Esophagus squamous epithelium (tissue), 5 donors: ENCODE measurements at regions not wholly inside any gene's neighbourhood (a gene's known extent, or its start where the extent isn't known, plus 50 kb on each side); places are given as distances from the start of the nearest gene placed in this dataset.
"Not testable (repeated sequence)": the region's sequence is repeated elsewhere in the genome, so short reads cannot be mapped to it uniquely, and the experiment has no call there.

ENCODE experiments used
- DNase-seq: peaks from one replicate; lab custom pipeline; 2025; lab: John Stamatoyannopoulos, UW
- H3K27ac ChIP-seq, 4 donors: fragments of 200-600 bp; sonication (generic); one replicate each; pipeline ENCODE4 v1.5.1; 2016 to 2019; ENCODE audit warnings: mild to moderate bottlenecking in 1 of 4
- H3K27me3 ChIP-seq, 4 donors: fragments of 200-600 bp; sonication (generic); 1 replicate in 3 of 4; 2 replicates in 1 of 4; pipeline versions ENCODE4 v1.5.1 to v1.6.0; 2017 to 2021; ENCODE audit warnings: antibody characterized with exemption in 1 of 4
- H3K36me3 ChIP-seq, 3 donors: fragments of 200-600 bp; sonication (generic); one replicate each; pipeline ENCODE4 v1.5.1; 2016 to 2019
- H3K4me1 ChIP-seq, 3 donors: fragments of 200-600 bp; sonication (generic); one replicate each; pipeline ENCODE4 v1.5.1; 2017 to 2019
- H3K4me3 ChIP-seq, 4 donors: fragments of 200-600 bp; sonication (generic); 1 replicate in 3 of 4; 2 replicates in 1 of 4; pipeline ENCODE4 v1.5.1; 2016 to 2019; ENCODE audit warnings: mild to moderate bottlenecking in 2 of 4, moderate library complexity in 1 of 4
- H3K9me3 ChIP-seq, 3 donors: fragments of 200-600 bp; sonication (generic); one replicate each; pipeline ENCODE4 v1.5.1; 2016 to 2019
- CTCF ChIP-seq, 6 experiments: fragments of 450-650 bp in 4 of 6; fragments of 200-600 bp in 2 of 6; sonication (generic) in 2 of 6; IDR thresholded peaks; one replicate each; pipeline ENCODE4 v1.5.1; 2016 to 2019; ENCODE audit warnings: antibody characterized with exemption in 6 of 6, mild to moderate bottlenecking in 4 of 6, moderate library complexity in 4 of 6
- POLR2A ChIP-seq, 4 donors: fragments of 450-650 bp; IDR thresholded peaks; one replicate each; pipeline ENCODE4 v1.6.1; 2017; ENCODE audit warnings: antibody characterized with exemption in 4 of 4, mild to moderate bottlenecking in 4 of 4, moderate library complexity in 3 of 4
- WGBS, 2 donors: methylation state at CpG; one replicate each; pipeline ENCODE4 v1.1.5; 2018; 5-methylcytosine and 5-hydroxymethylcytosine counted together
- intact Hi-C: fragments of 100-400 bp; cut with DNase I; formaldehyde crosslinking; loops from one replicate; pipeline ENCODE4 v1.15.0; 2022
- donor health status: DM: yes; HTN: yes; CAD: no.

- Histone ChIP-seq H3K4me3 (no peak overlapping the region), H3K27ac (no peak overlapping the region), H3K27me3 (no peaks in the 10 kb centered on the region), H3K4me1 (no peaks in the 10 kb centered on the region), H3K36me3 (no peaks in the 10 kb centered on the region), H3K9me3 (no peaks in the 10 kb centered on the region)
- TF ChIP-seq CTCF (IDR thresholded peaks at IDR 0.05): no peak
- no peak for TF ChIP-seq POLR2A (IDR thresholded peaks at IDR 0.05)
- DNase-seq: no peak
- intact Hi-C loops: no loop called here
Measured at GRCh38 chr4:181807771-181808170, 435.4 kb upstream of the TENM3 start.

DNA sequence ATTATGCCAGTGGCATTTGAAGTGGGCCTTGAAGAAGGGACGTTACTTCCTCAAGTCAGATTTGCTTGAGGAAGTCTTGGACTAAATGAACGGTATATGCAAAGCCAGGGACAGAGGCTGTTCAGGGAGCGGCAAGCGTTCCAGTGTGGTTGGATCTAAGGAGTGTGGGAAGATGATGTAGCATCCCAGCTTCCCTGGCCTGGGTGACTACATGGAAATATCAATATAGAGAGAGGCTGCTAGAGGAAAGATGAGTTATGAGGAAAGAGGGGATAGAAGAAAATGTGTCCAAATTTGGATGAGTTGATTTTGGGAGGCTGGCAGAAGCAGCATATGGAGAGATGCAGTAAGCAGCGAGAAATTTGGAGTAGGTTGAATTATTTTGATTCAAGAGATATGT, 432.5 kb upstream of the TENM3 start:
- TF ChIP-seq POLR2A (IDR thresholded peaks at IDR 0.05) (no peak), CTCF (IDR thresholded peaks at IDR 0.05) (no peak)
- Histone ChIP-seq H3K36me3 (no peaks in the 10 kb centered on the region), H3K9me3 (no peaks in the 10 kb centered on the region), H3K27me3 (no peaks in the 10 kb centered on the region), H3K4me1 (no peaks in the 10 kb centered on the region), H3K4me3 (no peak overlapping the region), H3K27ac (no peak overlapping the region)
- DNase-seq: no peak
- 72 to 82% methylated on average over 5 of the region's 5 CpGs for WGBS, 2 donors
- intact Hi-C loops: no loop called here

- H3K36me3 ChIP-seq, H3K27me3 ChIP-seq, DNase-seq, H3K27ac ChIP-seq, H3K9me3 ChIP-seq, intact Hi-C loops, H3K4me3 ChIP-seq, H3K4me1 ChIP-seq: not testable (repeated sequence)
- 79 to 87% methylated on average over 5 of the region's 5 CpGs for WGBS, 2 donors
Measured at GRCh38 chr4:181811550-181811949, 431.7 kb upstream of the TENM3 start.

DNA sequence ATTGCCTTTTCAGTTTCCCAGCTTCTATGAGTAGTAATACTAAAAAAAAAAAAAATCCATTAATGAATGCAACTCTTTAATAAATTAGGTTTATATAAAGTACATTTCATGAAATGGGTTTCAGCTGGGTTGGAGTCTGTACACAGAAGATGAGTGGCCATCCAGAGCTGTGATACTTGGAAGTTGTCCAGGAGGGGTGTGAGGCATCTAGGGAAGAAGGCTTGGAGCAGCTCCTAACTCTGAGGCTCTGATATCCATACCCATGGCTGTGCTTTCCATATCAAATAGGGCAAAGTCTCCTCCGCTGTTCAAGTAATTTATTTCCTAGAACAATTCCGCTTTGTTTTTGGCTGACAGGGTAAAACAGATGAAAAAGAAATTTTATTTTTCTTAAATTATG, 423.3 kb upstream of the TENM3 start:
- no peak for TF ChIP-seq POLR2A (IDR thresholded peaks at IDR 0.05)
- TF ChIP-seq CTCF (IDR thresholded peaks at IDR 0.05): no peak

DNA sequence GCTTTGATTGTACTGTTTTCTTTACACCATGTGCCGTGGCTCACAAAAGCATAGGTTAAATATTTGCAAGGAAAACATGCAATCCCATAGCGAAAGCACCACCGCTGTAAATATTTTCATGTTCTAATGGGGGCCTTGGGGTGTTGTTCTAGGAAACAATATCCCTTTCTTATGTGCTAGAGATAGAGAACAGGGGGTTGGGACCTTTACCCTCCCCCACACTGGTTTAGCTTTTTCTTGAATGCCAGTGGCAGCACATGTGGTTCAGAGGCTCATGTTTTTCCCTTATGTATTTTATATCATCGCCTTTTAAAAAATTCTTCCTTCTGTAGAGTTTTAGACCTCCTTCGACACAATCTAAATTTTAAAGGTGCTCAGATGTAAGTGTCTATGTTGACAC, 422.6 kb upstream of the TENM3 start:
- Histone ChIP-seq H3K27me3 (no peaks in the 10 kb centered on the region), H3K9me3 (no peaks in the 10 kb centered on the region), H3K4me3 (no peak overlapping the region), H3K27ac (no peak overlapping the region), H3K4me1 (no peaks in the 10 kb centered on the region), H3K36me3 (no peaks in the 10 kb centered on the region)
- intact Hi-C loops: no loop called here
- no peak for DNase-seq
- TF ChIP-seq CTCF (IDR thresholded peaks at IDR 0.05) (no peak), POLR2A (IDR thresholded peaks at IDR 0.05) (no peak)
- WGBS, 2 donors: 81 to 87% methylated on average over 5 of the region's 5 CpGs

More for the DNA sequence above, 423.3 kb upstream of the TENM3 start:
- Histone ChIP-seq H3K9me3 (no peaks in the 10 kb centered on the region), H3K36me3 (no peaks in the 10 kb centered on the region), H3K4me3 (no peak overlapping the region), H3K27ac (no peak overlapping the region), H3K4me1 (no peaks in the 10 kb centered on the region), H3K27me3 (no peaks in the 10 kb centered on the region)
- intact Hi-C loops: no loop called here
- WGBS, 2 donors: 86 to 92% methylated on average over 2 of the region's 2 CpGs
- no peak for DNase-seq
